HG03565 (cell line): ENCODE measurements at regions not wholly inside any gene's neighbourhood (a gene's known extent, or its start where the extent isn't known, plus 50 kb on each side); places are given as distances from the start of the nearest gene placed in this dataset.

Source experiments
- ATAC-seq: cut with Tn5 transposase; IDR thresholded peaks from one replicate; pipeline ENCODE4 v1.9.1; 2021; ENCODE audit warnings: mild to moderate bottlenecking, moderate library complexity; ENCODE audit not compliant: unreplicated experiment

DNA sequence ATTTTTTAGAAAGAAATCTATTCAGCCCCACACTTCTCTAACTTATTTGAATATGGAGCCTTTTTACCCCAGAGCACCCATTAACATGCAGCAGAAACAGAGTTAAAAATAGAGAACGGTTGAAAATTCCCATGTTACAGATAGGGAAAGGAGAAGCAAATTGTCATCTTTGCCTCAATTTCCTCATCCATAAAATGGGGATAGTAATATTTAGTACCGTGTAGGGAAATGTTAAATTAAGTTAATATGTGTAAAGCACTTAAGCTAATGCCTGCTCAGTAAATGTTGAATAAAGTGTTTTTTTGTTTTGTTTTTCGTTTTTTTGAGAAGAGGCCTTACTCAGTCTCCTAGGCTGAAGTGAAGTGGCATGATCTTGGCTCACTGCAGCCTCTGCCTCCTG is 50.3 kb downstream of the NAV1 start:
- no peak for ATAC-seq

GRCh38 chr1:201590474-201590873 is 51.5 kb downstream of the NAV1 start:
- ATAC-seq, result no peak

DNA sequence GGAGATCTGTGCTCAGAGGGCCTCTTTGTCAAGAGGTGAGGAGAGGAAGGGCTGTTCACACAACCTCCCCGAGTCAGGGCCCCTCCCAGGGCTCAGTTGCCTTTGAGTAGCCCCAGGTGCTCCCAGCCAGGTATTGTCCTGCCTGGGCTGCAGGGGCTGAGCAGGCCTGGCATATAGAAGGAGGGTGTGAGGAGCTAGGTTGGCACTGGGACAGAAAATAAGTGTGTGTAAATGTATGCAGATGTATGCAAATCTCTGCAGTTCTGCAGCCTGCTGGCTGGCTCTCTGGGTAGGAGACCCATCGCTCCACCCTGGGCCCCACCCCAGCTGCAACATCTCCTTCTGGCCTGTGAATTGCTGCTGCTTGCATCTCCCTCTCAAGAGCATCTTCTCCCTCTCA is 52.4 kb downstream of the NAV1 start:
- ATAC-seq, result no peak

DNA sequence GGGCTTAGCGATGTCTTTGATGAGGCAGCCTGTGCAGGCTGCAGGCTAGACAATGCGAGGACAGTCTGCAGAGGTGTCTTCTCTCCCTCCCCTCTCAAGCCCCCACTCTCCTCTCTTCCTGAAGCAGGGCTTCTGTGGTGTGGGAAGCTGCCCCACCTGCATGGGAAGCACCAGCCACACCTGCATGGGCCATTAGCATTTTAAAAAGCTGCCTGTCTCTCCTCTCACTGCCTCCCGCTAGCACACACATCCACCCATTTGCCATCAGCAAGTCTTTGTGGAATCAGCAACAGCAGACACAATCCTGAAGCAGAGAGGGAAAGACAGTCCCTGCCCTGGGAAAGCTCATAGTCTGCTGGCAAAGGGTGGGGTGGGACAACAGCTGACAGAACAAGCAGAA is 53.1 kb downstream of the NAV1 start:
- ATAC-seq, result no peak

- no peak for ATAC-seq
Measured at GRCh38 chr1:201593200-201593921, 54.4 kb downstream of the NAV1 start.

DNA sequence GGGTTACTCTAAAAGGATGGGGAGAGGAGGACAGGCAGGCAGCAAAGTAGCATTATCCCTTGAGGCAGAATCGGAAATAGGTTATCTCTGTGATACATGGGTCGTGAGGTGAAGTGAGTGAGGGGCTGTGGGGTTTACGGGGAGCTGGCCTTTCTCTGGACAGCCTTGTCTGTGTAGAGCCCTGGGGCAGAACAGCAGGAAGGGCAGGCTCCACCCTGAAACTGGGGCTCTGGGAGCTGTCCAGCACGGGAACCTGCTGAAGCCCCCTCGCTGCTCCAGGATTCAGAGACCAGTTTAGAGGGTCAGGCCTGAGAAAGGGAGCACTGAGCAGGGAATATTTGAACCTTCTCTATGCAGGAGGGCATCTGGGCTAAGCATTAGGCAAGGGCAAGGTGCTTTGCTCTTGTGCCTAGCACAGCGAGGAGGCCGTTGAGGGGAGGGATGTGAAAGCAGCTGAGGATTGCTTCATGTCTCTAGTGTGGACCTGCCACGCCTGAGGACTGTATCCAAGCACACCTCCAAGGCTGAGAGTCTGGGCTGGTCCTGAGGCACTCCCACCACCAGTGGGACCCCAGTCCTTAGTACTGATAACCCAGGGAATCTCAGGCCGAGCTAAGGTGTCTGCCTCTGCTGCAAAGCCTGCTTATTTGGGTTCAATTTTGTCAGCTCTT is 55.8 kb downstream of the NAV1 start:
- no peak for ATAC-seq

GRCh38 chr1:201595381-201595780 is 56.5 kb downstream of the NAV1 start:
- ATAC-seq, result no peak

GRCh38 chr1:201596101-201596868 is 57.4 kb downstream of the NAV1 start:
- no peak for ATAC-seq

- ATAC-seq, result no peak
Measured at GRCh38 chr1:201597551-201598230, 58.8 kb downstream of the NAV1 start.

DNA sequence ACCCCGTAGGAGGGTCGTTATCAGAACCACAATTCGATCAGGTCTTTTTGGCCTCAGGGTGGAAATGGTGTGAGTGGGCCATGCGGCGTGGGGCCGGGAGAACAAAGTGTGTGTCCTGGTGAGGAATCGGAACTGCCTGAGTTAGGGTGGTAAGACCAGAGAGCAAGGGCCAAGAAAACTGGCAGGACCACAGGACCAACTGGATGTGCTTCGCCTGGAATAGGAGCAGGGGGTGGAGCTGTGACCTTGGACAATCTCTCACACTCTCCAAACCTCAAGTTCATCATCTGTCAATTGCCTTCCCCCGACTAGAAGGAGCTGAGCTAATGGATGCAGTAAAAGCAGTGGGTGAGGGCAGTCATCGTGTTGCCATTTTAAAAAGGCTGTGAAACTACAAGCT is 59.5 kb downstream of the NAV1 start:
- ATAC-seq, result no peak

DNA sequence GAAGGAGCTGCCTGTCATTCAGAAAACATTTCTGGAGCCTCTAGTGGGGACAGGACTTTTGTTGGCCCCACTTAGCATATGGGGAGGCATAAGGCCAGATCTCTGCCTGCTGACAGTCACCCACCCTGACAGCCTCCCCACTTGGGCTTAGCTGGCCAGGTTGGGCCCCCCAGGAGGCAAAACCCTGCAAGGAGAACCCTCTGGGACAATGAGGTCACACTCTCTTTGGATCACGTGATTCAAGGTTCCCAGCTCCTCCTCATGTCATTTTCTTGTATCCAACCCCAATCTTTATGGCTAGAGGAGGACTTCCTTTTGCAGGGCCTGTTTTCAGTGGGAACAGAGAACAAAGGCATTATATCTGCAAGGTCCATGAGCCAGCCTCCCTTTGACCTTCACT is 60.0 kb downstream of the NAV1 start:
- ATAC-seq, result no peak

GRCh38 chr1:201599548-201599947 is 60.6 kb downstream of the NAV1 start:
- ATAC-seq, result no peak

DNA sequence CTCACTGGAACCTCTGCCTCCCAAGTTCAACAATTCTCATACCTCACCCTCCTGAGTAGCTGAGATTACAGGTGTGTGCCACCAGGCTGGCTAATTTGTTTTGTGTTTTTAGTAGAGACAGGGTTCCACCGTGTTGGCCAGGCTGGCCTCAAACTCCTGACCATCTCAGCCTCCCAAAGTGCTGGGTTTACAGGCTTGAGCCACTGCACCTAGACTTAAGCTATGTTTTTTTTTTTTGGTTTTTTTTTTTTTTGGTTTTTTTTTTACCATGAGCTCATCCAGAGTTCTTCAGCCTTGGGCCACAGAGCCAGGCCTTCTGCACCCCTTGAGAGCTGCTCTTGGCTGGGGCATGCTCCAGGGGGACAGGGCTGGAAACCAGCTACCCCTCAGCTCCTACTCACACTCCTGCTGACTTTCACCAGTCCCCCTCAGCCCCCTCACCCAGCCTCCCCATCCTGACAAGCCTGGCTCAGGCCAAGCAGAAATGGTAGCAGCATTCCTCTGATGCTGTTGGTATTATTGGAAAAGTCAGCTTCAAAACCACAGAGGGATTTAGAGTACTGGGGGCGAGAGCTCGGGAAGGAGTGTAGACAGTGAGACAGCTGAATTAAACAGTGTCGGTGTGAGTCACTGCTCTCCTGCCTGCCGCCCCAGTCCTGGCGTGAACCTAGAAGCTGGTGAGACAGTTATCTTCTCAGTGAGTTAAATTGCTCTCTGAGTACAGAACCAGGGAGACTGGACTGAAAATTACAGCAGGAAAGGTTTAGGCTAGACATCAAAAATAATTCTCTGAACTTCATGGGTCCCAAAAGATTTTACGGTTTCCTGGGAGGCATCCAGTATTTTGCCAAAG is 63.7 kb downstream of the NAV1 start:
- no peak for ATAC-seq

DNA sequence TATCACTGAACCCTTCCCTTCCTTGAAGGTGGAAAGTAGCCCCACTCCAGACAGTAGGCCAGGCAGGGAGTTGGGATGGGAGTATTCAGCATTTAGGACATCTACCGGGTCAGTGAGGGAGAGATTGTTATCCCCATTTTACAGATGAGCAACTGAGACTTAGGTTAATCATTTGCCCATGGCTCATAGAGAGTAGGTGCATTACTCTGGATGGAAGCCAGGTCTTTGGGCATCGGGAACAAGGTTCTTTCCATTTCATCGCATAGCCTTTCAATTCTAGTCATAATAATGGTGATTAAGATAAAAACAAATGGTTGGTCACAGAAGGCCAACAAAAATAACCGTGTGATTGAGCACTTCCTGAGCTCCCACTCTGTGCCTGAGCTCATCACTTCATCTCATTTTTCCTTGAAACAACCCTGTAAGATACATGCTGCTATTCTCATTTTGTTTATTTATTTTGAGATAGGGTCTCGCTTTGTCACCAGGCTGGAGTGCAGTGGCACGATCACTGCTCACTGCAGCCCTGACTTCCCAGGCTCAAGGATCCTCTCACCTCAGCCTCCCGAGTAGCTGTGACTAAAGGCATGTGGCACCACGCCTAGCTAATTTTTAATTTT is 64.8 kb downstream of the NAV1 start:
- no peak for ATAC-seq

DNA sequence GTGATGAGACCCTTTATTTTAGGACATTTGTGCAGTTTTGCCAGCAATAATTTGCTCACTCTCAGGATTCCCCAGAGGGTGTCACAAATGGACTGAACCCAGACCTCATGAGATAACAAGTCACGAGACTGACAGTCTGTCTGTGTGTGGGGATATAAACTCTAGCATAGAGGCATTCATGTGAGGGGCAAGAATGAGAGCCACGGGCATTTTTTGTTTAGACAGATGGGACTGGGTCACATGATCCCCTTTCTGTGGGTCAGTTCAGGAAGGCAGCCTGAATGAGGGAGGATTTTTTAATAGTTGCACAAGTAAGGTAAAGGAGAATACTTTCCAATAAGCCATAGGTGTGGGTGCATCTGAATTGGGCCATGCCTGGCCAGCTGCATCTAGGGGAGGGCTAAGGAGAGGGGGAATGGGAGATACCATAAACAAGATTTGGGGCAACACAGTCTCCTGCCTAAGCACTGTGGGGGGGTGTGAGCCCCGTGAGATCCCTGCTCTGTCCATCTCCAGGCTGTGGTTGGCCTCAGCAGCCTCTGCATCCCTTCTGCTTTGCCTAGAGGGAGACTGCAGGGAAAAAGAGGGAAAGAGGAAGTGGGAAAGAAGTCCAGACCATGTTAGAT is 66.6 kb downstream of the NAV1 start:
- ATAC-seq, result no peak

- no peak for ATAC-seq
Measured at GRCh38 chr1:201606096-201606495, 67.2 kb downstream of the NAV1 start.

DNA sequence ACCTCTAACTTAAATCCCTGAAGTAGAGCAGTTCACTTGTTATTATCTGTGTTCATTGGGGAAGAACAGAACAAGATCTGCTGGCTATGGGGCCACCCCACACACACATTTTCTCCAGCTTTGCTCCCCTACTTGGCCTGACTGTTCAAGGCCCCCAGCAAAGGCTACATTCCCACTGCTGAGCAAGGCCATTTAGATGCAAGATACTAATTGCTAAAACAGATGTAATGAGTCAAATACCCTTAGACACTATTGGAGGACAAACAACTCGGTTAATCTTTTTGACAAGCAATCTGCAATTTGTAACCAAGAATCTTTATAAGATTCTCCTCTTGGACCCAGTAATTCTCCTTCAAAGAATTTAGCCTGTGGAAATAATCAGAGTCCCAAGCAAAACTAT is 67.7 kb downstream of the NAV1 start:
- ATAC-seq, result no peak

DNA sequence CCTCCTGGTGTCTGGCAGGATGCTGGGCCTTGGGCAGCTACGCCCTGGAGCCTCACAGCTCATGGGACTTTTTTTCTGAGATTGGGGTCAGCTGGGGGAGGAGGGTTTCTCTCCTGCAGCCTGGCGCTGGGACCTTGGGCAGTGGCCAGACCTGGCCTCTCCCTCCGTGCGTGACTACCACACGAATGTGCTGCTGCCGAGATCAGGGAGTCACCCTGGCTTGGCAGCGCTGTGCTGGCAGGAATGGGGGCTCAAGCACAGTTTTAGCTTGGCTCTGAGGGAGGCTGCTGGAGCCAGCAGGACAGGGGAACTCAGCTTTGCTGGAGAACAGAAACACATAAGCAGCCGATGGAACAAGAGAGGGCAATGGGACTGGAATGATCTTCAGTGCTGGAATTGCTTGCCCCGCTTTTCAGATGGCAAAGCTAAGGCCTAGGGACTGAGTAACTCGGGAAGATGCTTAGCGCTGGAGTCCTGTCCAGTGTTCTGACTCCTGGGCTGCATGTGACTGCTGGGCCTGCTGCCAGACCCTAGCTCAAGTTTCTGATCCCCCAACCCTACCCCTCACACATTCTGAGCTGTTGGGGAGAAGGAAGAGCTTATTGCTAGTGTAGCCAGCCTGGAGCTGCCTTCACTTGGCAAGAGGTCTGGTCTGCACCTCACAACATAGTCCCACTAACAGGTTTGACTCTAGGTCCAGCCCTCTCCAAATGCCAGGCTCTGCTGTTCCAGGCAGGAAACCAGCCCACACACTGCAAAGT is 69.9 kb downstream of the NAV1 start:
- no peak for ATAC-seq
